Glomerular visceral epithelial cell (primary cell): ENCODE measurements at regions not wholly inside any gene's neighbourhood (a gene's known extent, or its start where the extent isn't known, plus 50 kb on each side); places are given as distances from the start of the nearest gene placed in this dataset.
"Not testable (repeated sequence)": the region's sequence is repeated elsewhere in the genome, so short reads cannot be mapped to it uniquely, and the experiment has no call there.

Source experiments
- DNase-seq: peaks from one replicate; pipeline ENCODE4 v3.0.0-alpha.2; 2016; ENCODE audit errors: extremely low spot score

GRCh38 chr3:20552605-20553275, 366.7 kb upstream of the SGO1 start:
- no peak for DNase-seq

- not testable (repeated sequence) for DNase-seq
These were observed 361.6 kb upstream of the SGO1 start for GRCh38 chr3:20547361-20548269.

GRCh38 chr3:20546636-20547035, 360.6 kb upstream of the SGO1 start:
- no peak for DNase-seq

GRCh38 chr3:20543535-20544226, 357.7 kb upstream of the SGO1 start:
- no peak for DNase-seq

- DNase-seq, result no peak
These were observed 354.1 kb upstream of the SGO1 start for GRCh38 chr3:20540066-20540465.

GRCh38 chr3:20539666-20540065, 353.7 kb upstream of the SGO1 start:
- DNase-seq, result no peak

GRCh38 chr3:20537234-20537633, 351.2 kb upstream of the SGO1 start:
- DNase-seq, result no peak

GRCh38 chr3:20529911-20530310, 343.9 kb upstream of the SGO1 start:
- no peak for DNase-seq

- DNase-seq, result no peak
These were observed 342.3 kb upstream of the SGO1 start for GRCh38 chr3:20528180-20528770.

- no peak for DNase-seq
These were observed 341.4 kb upstream of the SGO1 start for GRCh38 chr3:20527368-20527767.

GRCh38 chr3:20524328-20524727, 338.3 kb upstream of the SGO1 start:
- no peak for DNase-seq

GRCh38 chr3:20523293-20523692, 337.3 kb upstream of the SGO1 start:
- DNase-seq, result no peak

- not testable (repeated sequence) for DNase-seq
These were observed 331.3 kb upstream of the SGO1 start for GRCh38 chr3:20517316-20517715.

- DNase-seq, result no peak
These were observed 330.3 kb upstream of the SGO1 start for GRCh38 chr3:20516311-20516710.

GRCh38 chr3:20515834-20516233, 329.8 kb upstream of the SGO1 start:
- no peak for DNase-seq

GRCh38 chr3:20511863-20512505, 326.0 kb upstream of the SGO1 start:
- DNase-seq, result peak; percentile 53

- no peak for DNase-seq
These were observed 324.4 kb upstream of the SGO1 start for GRCh38 chr3:20510396-20510795.

GRCh38 chr3:20503394-20504082, 317.5 kb upstream of the SGO1 start:
- DNase-seq, result no peak

GRCh38 chr3:20490996-20491395, 305.0 kb upstream of the SGO1 start:
- no peak for DNase-seq

GRCh38 chr3:20488151-20488550, 302.1 kb upstream of the SGO1 start:
- DNase-seq, result no peak

GRCh38 chr3:20484126-20484525, 298.1 kb upstream of the SGO1 start:
- DNase-seq, result no peak
